ENCODE measurements at regions not wholly inside any gene's neighbourhood (a gene's known extent, or its start where the extent isn't known, plus 50 kb on each side); places are given as distances from the start of the nearest gene placed in this dataset.

DNA sequence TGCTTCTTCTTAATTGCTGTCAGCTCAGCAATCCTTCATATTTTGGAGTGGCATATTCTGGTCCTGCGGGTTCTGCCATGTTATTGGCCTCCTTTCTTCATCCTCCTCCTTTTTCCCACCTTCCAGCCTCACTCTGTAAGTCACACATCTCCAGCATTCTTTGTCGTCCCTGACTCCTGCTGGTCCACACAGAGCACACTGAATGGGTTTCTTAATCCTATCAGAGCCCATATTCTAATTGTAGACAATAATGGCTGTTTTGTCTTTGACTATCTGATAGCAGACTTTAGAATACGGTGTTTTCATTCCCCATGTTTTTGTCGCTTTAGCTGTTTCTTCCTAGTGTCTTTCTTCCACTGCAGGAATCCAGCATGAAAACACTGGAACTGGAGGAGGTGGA, 389.6 kb downstream of the REEP3 start:
- no peak overlapping the region for H3K27ac ChIP-seq
- TF ChIP-seq, protein P1, sequence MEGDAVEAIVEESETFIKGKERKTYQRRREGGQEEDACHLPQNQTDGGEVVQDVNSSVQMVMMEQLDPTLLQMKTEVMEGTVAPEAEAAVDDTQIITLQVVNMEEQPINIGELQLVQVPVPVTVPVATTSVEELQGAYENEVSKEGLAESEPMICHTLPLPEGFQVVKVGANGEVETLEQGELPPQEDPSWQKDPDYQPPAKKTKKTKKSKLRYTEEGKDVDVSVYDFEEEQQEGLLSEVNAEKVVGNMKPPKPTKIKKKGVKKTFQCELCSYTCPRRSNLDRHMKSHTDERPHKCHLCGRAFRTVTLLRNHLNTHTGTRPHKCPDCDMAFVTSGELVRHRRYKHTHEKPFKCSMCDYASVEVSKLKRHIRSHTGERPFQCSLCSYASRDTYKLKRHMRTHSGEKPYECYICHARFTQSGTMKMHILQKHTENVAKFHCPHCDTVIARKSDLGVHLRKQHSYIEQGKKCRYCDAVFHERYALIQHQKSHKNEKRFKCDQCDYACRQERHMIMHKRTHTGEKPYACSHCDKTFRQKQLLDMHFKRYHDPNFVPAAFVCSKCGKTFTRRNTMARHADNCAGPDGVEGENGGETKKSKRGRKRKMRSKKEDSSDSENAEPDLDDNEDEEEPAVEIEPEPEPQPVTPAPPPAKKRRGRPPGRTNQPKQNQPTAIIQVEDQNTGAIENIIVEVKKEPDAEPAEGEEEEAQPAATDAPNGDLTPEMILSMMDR (conservative IDR thresholded peaks at IDR 0.05) = no peak

DNA sequence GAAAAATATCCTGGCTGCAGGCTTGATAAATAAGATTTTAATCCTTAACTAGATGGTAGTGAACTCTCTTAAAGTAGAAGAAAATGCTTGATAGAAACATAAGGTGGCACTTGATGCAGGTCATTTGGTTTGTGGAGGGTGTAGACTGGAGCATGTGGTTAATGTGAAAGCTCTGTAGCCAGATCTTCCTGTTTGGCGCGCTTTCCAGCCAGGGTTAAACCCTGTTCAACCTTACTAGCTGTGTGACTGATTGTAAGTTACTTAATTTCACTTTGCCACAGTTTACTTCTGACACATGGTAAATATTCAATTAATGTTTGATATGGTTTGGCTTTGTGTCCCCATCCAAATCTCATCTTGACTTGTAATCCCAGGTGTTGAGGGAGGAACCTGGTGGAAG, 394.0 kb downstream of the REEP3 start:
- TF ChIP-seq, protein P1 (conservative IDR thresholded peaks at IDR 0.05) = no peak
- no peak overlapping the region for H3K27ac ChIP-seq

DNA sequence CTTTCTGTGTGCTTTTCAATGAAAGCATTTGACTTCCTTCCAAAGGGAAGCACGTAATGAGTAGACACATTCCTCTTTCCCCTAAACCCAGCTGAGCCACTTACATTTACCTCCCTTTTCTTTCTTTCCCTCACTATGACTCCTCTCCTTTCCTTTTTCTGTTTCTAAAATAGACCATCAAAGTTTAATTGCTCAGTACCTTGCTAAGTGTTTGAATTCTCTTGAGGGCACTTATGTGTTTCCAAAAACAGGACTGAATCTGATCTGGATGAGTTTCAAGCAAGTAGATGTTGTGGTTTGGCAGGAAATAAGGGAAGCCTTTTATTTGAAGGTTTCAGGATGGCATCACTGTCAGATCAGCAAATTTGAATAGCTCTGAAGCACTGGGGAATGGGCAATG, 396.2 kb downstream of the REEP3 start:
- H3K27ac ChIP-seq = peak overlapping the region; percentile 42
- TF ChIP-seq, protein P1 (conservative IDR thresholded peaks at IDR 0.05) = no peak

DNA sequence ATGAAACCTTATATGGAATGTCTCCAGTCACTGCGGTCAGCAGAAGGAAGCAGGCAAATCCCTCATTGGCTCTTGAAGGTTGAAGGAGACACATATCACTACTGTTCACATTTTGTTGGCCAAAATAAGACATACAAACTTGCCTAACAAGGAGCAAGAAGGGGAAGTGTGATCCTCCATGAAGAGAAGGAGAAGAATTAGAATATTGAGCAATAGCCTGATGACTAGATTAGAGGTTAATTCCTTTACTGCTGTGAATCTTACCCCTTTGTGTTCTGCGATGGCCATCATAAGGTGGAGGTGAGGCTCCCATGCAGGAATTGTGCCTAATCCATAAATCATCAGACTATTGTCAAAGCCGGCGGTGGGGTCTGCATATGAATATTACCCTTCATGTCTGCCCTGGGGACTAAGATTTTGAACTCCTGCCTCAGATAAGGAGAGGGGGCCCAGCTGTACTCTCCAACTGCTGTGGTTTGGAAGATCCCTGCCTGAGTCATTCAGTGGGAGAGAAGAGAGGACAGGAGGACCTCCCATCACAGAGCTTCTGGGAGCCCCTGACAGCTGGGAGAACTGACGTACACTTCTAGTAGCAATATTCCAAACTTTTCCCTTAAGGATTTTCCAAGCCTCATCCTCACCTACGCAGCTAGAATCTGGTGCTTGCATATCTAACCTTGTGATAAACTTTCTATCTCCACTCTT, 398.5 kb downstream of the REEP3 start:
- TF ChIP-seq, protein P1 (conservative IDR thresholded peaks at IDR 0.05) = no peak

DNA sequence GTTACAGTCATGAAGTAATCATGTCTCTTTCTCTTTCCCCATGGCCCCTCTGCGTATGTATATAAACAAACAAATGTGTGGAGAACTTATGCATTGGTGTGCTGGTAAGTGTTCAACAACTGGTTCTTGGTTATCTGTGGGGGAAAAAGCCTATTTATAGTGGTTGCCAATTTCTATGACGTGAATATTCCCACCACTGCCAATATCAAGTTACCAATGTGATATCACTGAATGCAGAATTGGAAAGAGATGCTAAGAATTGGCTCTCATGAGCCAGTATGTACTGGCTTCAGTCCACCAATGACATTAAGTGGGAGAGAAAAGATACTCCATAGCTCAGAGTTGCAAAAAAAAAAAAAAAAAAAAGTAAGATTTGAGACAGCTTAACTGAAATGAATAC, 399.7 kb downstream of the REEP3 start:
- TF ChIP-seq, protein P1 (conservative IDR thresholded peaks at IDR 0.05) = no peak
- H3K27ac ChIP-seq = no peak overlapping the region

More for the DNA sequence above, 398.5 kb downstream of the REEP3 start:
- no peak overlapping the region for H3K27ac ChIP-seq

DNA sequence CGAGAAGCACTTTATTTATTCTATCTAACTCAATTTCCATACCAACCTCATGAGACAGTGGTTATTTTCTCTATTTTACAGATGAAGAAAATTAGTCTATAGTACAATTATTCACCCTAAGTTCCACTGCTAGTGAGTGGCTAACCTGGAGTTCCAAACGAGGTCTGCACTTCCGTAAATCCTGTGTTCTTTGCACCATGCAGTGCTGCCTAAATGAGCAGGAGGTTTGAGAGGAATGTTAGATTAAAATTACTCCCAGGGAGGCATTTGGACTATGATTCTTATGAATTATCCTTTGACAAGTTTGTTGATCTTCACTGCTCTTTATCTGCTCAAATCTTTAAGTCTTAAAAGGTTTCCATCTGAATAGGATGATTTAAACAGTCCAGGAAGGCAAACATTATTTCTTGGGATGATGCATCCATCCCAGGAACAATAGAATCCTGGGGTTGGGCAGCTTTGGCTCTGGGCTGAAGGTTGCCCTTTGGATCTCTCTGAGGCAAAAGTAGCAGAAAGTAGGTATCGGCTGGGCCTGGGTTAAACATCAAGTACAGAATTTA, 400.8 kb downstream of the REEP3 start:
- TF ChIP-seq, protein P1 (conservative IDR thresholded peaks at IDR 0.05) = no peak
- H3K27ac ChIP-seq = no peak overlapping the region

GRCh38 chr10:63922468-63923284, 401.5 kb downstream of the REEP3 start:
- no peak overlapping the region for H3K27ac ChIP-seq

More at GRCh38 chr10:63922468-63923284, 401.5 kb downstream of the REEP3 start:
- TF ChIP-seq, protein P1 (conservative IDR thresholded peaks at IDR 0.05) = no peak
